PFSK-1 (cell line): ENCODE measurements at regions not wholly inside any gene's neighbourhood (a gene's known extent, or its start where the extent isn't known, plus 50 kb on each side); places are given as distances from the start of the nearest gene placed in this dataset.

Source experiments
- FOXP2 ChIP-seq: optimal IDR thresholded peaks from 2 replicates; pipeline ENCODE3; 2011; ENCODE audit warnings: borderline replicate concordance, control low read depth, inconsistent platforms; ENCODE audit not compliant: insufficient read depth; ENCODE audit errors: extremely low read length, extremely low read depth
- POLR2AphosphoS5 ChIP-seq: IDR thresholded peaks from 2 replicates; pipeline ENCODE4 v1.6.1; 2012; ENCODE audit warnings: low read depth, mild to moderate bottlenecking, control low read depth, low read length, moderate library complexity
- SIN3A ChIP-seq: IDR thresholded peaks from 2 replicates; pipeline ENCODE4 v1.6.1; 2012; ENCODE audit warnings: mild to moderate bottlenecking, low read length, moderate library complexity, borderline replicate concordance; ENCODE audit not compliant: insufficient read depth
- TAF1 ChIP-seq: IDR thresholded peaks from 2 replicates; pipeline ENCODE4 v1.6.1; 2012; ENCODE audit warnings: low read length, control low read depth, borderline replicate concordance; ENCODE audit not compliant: insufficient read depth
- TF ChIP-seq, protein P1 (sequence below), 2 experiments: IDR thresholded peaks; 2 replicates each; pipeline versions ENCODE4 v1.6.1 to v1.8.0; 2011 to 2012; ENCODE audit warnings: low read depth in 2 of 2, low read length in 2 of 2, control low read depth in 1 of 2, inconsistent platforms in 1 of 2, mild to moderate bottlenecking in 1 of 2, moderate library complexity in 1 of 2; ENCODE audit not compliant: insufficient read depth in 1 of 2

DNA sequence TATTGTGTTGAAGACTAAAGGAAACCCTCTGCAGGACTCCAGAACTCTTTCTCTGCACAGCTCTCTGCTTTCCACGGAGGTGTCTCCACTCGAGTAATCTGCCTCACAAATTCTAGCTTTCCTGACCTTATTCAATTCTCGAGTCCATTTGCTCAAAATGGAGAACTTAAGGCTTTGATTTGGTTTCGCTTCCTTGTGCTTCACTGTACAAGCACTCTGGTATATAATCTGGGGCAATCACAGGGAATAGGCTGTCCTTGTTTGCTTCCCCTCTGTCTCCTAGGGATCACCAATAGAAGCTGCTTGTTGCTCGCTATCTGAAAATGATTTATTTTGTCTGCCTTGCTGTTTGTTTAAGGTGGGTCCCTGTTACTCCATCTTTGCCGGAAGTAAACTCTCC, 129.1 kb upstream of the DOCK10 start:
- TF ChIP-seq SIN3A: no peak

DNA sequence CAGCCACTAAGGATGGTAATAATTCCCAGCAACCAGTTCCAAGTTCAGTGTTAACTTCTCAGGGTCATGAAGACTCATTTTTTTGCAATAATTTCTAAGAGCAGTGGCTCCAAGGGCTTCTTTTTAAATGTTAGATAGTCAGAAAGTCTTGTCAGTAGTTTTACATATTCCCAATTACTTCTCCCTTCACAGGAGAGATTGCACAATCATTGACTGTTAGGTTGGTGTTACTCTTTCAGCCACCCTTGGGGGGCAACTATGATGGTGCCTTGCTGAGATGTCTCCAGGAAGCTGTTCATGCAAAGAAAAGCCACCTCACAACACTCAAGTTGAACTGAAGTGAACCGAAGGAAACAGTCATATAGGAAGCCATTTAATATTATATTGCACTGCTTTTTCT, 127.9 kb upstream of the DOCK10 start:
- no peak for TF ChIP-seq POLR2AphosphoS5
- TF ChIP-seq FOXP2: no peak
- no peak for TF ChIP-seq SIN3A
- TF ChIP-seq, protein P1, sequence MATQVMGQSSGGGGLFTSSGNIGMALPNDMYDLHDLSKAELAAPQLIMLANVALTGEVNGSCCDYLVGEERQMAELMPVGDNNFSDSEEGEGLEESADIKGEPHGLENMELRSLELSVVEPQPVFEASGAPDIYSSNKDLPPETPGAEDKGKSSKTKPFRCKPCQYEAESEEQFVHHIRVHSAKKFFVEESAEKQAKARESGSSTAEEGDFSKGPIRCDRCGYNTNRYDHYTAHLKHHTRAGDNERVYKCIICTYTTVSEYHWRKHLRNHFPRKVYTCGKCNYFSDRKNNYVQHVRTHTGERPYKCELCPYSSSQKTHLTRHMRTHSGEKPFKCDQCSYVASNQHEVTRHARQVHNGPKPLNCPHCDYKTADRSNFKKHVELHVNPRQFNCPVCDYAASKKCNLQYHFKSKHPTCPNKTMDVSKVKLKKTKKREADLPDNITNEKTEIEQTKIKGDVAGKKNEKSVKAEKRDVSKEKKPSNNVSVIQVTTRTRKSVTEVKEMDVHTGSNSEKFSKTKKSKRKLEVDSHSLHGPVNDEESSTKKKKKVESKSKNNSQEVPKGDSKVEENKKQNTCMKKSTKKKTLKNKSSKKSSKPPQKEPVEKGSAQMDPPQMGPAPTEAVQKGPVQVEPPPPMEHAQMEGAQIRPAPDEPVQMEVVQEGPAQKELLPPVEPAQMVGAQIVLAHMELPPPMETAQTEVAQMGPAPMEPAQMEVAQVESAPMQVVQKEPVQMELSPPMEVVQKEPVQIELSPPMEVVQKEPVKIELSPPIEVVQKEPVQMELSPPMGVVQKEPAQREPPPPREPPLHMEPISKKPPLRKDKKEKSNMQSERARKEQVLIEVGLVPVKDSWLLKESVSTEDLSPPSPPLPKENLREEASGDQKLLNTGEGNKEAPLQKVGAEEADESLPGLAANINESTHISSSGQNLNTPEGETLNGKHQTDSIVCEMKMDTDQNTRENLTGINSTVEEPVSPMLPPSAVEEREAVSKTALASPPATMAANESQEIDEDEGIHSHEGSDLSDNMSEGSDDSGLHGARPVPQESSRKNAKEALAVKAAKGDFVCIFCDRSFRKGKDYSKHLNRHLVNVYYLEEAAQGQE (IDR thresholded peaks at IDR 0.05; ENCODE audit: insufficient read depth in 1 of 2, low read depth in 2 of 2, low read length in 2 of 2): no peak
- no peak for TF ChIP-seq TAF1

DNA sequence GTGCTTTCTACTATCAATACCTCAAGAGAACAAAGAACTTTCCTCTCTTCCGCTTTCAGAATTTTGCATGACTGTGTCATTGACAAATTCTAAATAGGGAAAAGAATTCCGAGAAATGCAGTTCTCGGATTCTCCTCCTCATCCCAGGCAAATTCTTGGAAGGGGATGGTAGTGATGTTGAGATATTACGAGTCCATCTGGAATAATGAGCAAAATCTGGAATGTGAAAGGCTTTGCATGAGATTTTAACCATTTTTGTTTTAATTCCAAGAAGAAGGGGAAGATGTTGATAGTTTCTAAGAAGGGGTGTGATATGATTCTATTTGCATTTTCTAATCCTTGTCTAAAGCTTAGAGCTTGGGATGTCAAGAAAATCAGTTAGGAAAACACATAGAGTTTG, 127.1 kb upstream of the DOCK10 start:
- TF ChIP-seq, protein P1 (IDR thresholded peaks at IDR 0.05; ENCODE audit: insufficient read depth in 1 of 2, low read depth in 2 of 2, low read length in 2 of 2): no peak
- no peak for TF ChIP-seq TAF1
- no peak for TF ChIP-seq FOXP2
- TF ChIP-seq SIN3A: no peak
- no peak for TF ChIP-seq POLR2AphosphoS5

DNA sequence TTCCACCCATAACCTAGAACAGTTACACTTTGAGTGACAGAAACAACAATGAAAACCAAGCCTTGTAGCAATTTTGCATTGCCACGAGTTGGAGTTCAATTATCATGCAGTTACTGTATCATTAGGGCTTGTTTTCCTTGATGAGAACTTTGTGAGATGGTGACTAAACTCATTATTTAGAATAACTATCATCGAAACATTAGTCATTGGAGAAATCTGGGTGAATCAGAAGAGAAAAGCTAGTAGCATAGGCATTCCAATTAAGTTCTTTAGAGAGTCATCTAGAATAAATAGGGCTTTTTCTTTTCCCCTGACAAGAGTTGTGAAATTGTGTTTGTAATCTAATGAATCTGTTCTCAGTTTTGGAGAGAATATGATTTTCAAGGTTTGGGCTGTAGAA, 122.8 kb upstream of the DOCK10 start:
- TF ChIP-seq, protein P1 (IDR thresholded peaks at IDR 0.05; ENCODE audit: insufficient read depth in 1 of 2, low read depth in 2 of 2, low read length in 2 of 2): no peak
- TF ChIP-seq POLR2AphosphoS5 (no peak), SIN3A (no peak), FOXP2 (no peak), TAF1 (no peak)

DNA sequence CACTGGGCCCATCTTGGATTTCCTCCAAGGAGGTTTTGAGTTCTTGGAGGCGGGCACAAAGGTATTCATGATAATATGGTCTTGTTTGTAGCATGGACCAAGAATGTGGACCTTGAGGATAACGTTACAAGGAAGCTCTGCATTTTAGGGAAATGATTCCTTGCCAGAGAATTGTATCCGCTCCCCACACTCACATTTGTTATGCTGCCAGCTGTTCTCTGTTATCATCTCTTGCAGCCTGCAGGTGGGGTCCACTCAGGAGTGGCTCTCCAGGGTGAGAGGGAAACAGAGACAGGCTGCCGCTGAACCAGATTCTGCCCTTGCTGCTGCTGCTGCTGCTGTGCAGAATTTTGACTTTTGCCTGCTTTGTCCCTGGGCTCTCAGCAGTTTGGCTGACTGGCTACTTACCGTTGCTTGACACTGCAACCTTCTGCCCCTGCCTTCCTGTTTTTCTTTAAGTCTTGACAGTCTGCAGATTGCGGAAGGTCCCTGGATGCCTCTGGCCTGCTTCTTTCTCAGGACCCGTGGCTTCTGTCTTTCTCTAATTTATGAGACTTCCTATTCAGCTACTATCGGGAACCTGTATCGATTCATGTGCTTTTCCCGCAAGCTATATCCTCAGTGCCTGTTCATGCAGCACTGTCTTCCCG, 122.3 kb upstream of the DOCK10 start:
- no peak for TF ChIP-seq SIN3A

DNA sequence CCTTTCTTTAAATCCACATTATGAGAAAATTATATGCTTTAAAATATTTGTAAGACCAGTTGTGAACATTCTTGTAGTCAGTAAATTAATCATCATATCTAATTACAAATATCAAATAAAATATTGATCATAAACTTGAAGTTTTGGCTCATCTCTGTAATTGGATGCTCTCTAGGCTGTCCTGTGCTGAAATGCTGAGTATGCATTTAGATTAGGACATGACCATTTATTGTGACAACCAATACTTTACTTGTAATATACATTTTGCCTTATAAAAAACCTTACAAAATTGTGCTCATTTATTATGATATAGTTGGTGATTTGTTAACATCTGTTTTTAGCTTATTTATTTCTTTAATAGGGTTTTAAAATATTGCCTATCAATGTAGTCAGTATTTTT, 116.1 kb upstream of the DOCK10 start:
- TF ChIP-seq SIN3A (no peak), TAF1 (no peak), FOXP2 (no peak), POLR2AphosphoS5 (no peak)
- TF ChIP-seq, protein P1 (IDR thresholded peaks at IDR 0.05; ENCODE audit: insufficient read depth in 1 of 2, low read depth in 2 of 2, low read length in 2 of 2): no peak
